Left lung (tissue), 4 donors: ENCODE measurements at regions not wholly inside any gene's neighbourhood (a gene's known extent, or its start where the extent isn't known, plus 50 kb on each side); places are given as distances from the start of the nearest gene placed in this dataset.
A peak's percentile ranks its signal among the peaks of the same experiment; 100 is the strongest.

ENCODE experiments used
- ATAC-seq: fragments of 200-7000 bp; cut with Tn5 transposase; one replicate; pipeline ENCODE4 v1.9.1; 2020; ENCODE audit warnings: moderate library complexity
- DNase-seq, 4 donors: peaks; one replicate each; pipeline ENCODE4 v3.0.0-alpha.2; 2013 to 2020
- H3K27ac ChIP-seq, 2 donors: fragments of 200-600 bp; sonication (generic) in 1 of 2; one replicate each; pipeline versions ENCODE4 v1.5.0 to v1.8.0; 2020 to 2021
- H3K27me3 ChIP-seq, 2 donors: fragments of 200-600 bp; sonication (generic) in 1 of 2; one replicate each; pipeline versions ENCODE4 v1.5.0 to v1.8.0; 2020 to 2021
- H3K36me3 ChIP-seq, 2 donors: fragments of 200-600 bp; sonication (generic) in 1 of 2; one replicate each; pipeline versions ENCODE4 v1.5.0 to v1.8.0; 2020 to 2021
- H3K4me1 ChIP-seq, 2 donors: fragments of 200-600 bp; one replicate each; pipeline ENCODE4 v1.8.0; 2021
- H3K4me3 ChIP-seq, 2 donors: fragments of 200-600 bp; sonication (generic) in 1 of 2; one replicate each; pipeline versions ENCODE4 v1.5.0 to v1.8.0; 2020 to 2021; ENCODE audit warnings: mild to moderate bottlenecking in 1 of 2
- H3K9me3 ChIP-seq, 2 donors: fragments of 200-600 bp; sonication (generic) in 1 of 2; one replicate each; pipeline versions ENCODE4 v1.5.0 to v1.8.0; 2020 to 2021
- intact Hi-C, 2 donors: fragments of 100-400 bp; cut with DNase I; formaldehyde crosslinking; loops; one replicate each; pipeline versions ENCODE4 v1.11.2 to v1.14.2; 2022
- TF ChIP-seq, protein P1 (sequence below), 2 donors: fragments of 200-600 bp; sonication (generic) in 1 of 2; IDR thresholded peaks; one replicate each; pipeline versions ENCODE4 v1.5.0 to v1.8.0; 2021; ENCODE audit warnings: antibody characterized with exemption in 2 of 2
- donor health status: DM: no; HTN: yes; CAD: no.
- donor health status: DM: no; HTN: no; CAD: no.

DNA sequence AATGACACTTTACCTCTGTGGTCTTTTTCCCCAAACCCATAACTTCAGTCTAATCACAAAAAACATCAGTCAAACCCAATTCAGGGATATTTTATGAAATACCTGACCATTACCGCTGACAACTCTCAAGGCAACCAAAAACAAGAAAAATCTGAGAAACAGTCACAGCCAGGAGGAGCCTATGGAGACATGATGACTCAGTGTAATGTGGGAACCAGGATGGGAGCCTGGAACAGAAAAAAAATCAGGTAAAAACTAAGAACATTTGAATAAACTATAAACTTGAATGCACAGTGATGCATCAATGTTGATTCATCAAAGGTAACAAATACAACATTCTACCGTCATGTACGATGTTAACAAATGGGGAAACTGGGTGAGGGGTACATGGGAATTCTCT is 84.1 kb upstream of the TSHZ2 start:
- ATAC-seq, result no peak
- intact Hi-C loops, result no loop called here
- H3K4me1 ChIP-seq, result no peaks in the 10 kb centered on the region
- H3K9me3 ChIP-seq, result no peaks in the 10 kb centered on the region
- no peaks in the 10 kb centered on the region for H3K27me3 ChIP-seq
- TF ChIP-seq, protein P1, sequence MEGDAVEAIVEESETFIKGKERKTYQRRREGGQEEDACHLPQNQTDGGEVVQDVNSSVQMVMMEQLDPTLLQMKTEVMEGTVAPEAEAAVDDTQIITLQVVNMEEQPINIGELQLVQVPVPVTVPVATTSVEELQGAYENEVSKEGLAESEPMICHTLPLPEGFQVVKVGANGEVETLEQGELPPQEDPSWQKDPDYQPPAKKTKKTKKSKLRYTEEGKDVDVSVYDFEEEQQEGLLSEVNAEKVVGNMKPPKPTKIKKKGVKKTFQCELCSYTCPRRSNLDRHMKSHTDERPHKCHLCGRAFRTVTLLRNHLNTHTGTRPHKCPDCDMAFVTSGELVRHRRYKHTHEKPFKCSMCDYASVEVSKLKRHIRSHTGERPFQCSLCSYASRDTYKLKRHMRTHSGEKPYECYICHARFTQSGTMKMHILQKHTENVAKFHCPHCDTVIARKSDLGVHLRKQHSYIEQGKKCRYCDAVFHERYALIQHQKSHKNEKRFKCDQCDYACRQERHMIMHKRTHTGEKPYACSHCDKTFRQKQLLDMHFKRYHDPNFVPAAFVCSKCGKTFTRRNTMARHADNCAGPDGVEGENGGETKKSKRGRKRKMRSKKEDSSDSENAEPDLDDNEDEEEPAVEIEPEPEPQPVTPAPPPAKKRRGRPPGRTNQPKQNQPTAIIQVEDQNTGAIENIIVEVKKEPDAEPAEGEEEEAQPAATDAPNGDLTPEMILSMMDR (IDR thresholded peaks at IDR 0.05), result no peak
- H3K36me3 ChIP-seq, result no peaks in the 10 kb centered on the region
- no peak overlapping the region for H3K27ac ChIP-seq
- no peak overlapping the region for H3K4me3 ChIP-seq
- DNase-seq, result no peak

DNA sequence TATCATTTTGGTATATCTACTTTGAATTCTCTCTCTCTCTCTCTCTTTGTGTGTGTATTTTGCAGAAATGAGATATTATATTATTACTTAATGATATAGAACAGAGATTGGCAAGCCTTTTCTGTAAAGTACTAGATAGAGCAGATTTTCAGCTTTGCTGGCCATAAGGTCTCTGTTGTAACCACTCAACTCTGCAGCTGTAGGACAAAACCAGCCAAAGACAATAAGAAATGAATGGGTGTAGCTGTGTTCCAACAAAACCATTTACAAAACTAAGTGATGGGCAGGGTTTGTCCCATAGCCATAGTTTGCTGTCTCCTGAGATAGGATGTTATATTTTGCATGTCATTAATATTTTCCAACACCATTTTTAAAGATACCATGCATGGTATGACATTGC is 91.2 kb upstream of the TSHZ2 start:
- TF ChIP-seq, protein P1 (IDR thresholded peaks at IDR 0.05), result no peak
- H3K9me3 ChIP-seq, result no peaks in the 10 kb centered on the region
- no peaks in the 10 kb centered on the region for H3K4me1 ChIP-seq
- ATAC-seq (no peak), DNase-seq (peak in 1 of 4 donors; percentile 10)
- no peaks in the 10 kb centered on the region for H3K36me3 ChIP-seq
- H3K27me3 ChIP-seq, result no peaks in the 10 kb centered on the region
- intact Hi-C loops, result no loop called here
- no peak overlapping the region for H3K4me3 ChIP-seq
- no peak overlapping the region for H3K27ac ChIP-seq

- no peaks in the 10 kb centered on the region for H3K4me1 ChIP-seq
- no peaks in the 10 kb centered on the region for H3K36me3 ChIP-seq
- H3K27ac ChIP-seq, result no peak overlapping the region
- TF ChIP-seq, protein P1 (IDR thresholded peaks at IDR 0.05), result no peak
- ATAC-seq (no peak), DNase-seq (no peak)
- H3K4me3 ChIP-seq, result no peak overlapping the region
- H3K9me3 ChIP-seq, result no peaks in the 10 kb centered on the region
- intact Hi-C loops, result no loop called here
- H3K27me3 ChIP-seq, result no peaks in the 10 kb centered on the region
Observed at GRCh38 chr20:52880259-52880658, 91.9 kb upstream of the TSHZ2 start.

- Histone ChIP-seq H3K4me3 (no peak overlapping the region), H3K27ac (no peak overlapping the region), H3K36me3 (no peaks in the 10 kb centered on the region), H3K27me3 (no peaks in the 10 kb centered on the region), H3K4me1 (no peaks in the 10 kb centered on the region), H3K9me3 (no peaks in the 10 kb centered on the region)
- intact Hi-C loops, result no loop called here
- TF ChIP-seq, protein P1 (IDR thresholded peaks at IDR 0.05), result no peak
- DNase-seq (no peak), ATAC-seq (no peak)
Observed at GRCh38 chr20:52874241-52874640, 97.9 kb upstream of the TSHZ2 start.

DNA sequence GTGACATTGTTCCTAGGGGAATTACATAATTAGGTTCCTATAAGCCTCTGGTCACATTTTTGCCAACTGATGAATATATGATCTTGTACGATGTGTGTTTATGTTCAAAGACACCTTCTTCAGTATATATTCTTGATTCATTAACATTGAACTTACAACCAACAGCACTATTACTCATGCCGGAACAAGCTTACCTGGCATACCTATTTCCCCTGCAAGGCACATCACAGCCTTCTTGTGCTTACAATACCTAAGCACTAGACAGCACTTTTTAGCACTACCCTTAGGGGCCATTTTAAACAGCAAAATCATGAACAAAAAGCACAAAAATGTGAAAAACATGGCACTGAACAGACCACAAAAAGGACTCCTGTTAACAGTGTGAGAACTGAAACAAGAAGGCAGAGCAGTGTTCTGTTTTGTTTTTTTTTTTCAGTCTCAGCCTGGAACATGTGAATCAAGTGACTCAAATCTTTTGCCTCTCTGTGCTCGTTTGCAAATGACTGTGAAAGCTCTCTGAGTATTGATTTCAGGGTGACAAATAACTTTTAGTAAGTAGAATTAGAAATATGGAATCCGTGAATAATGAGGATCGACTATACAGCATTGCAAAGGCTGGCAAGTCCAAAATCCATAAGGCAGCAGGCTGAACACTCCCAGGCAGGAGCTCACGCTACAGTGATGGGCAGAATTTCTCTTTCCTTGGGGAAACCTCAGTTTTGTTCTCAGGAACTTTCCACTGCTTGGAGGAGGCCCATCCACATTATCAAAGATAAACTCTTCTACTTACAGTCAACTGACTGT is 102.3 kb upstream of the TSHZ2 start:
- Histone ChIP-seq H3K27ac (no peak overlapping the region), H3K36me3 (no peaks in the 10 kb centered on the region), H3K4me3 (no peak overlapping the region), H3K27me3 (no peaks in the 10 kb centered on the region), H3K4me1 (no peaks in the 10 kb centered on the region), H3K9me3 (no peaks in the 10 kb centered on the region)
- ATAC-seq, result no peak
- TF ChIP-seq, protein P1 (IDR thresholded peaks at IDR 0.05), result no peak
- no peak for DNase-seq
- intact Hi-C loops, result no loop called here
